Muscle of arm (tissue), 1 donor: ENCODE measurements at regions not wholly inside any gene's neighbourhood (a gene's known extent, or its start where the extent isn't known, plus 50 kb on each side); places are given as distances from the start of the nearest gene placed in this dataset.
"Not testable (repeated sequence)": the region's sequence is repeated elsewhere in the genome, so short reads cannot be mapped to it uniquely, and the experiment has no call there.

Experiments used
- DNase-seq: peaks from one replicate; pipeline ENCODE4 v3.0.0-alpha.2; 2013

- no peak for DNase-seq
Observed at GRCh38 chr18:78271790-78272189, 707.8 kb upstream of the SALL3 start.

GRCh38 chr18:78273876-78274275, 705.7 kb upstream of the SALL3 start:
- no peak for DNase-seq

- not testable (repeated sequence) for DNase-seq
Observed at GRCh38 chr18:78283425-78283824, 696.2 kb upstream of the SALL3 start.

GRCh38 chr18:78292618-78293380, 686.8 kb upstream of the SALL3 start:
- no peak for DNase-seq

- DNase-seq: no peak
Observed at GRCh38 chr18:78293540-78293939, 686.1 kb upstream of the SALL3 start.

GRCh38 chr18:78293940-78294541, 685.6 kb upstream of the SALL3 start:
- no peak for DNase-seq

GRCh38 chr18:78295262-78295661, 684.4 kb upstream of the SALL3 start:
- DNase-seq: no peak

- DNase-seq: no peak
Observed at GRCh38 chr18:78296166-78296565, 683.5 kb upstream of the SALL3 start.

- no peak for DNase-seq
Observed at GRCh38 chr18:78297048-78297447, 682.6 kb upstream of the SALL3 start.

- DNase-seq: no peak
Observed at GRCh38 chr18:78303519-78304191, 676.0 kb upstream of the SALL3 start.

GRCh38 chr18:78304192-78305164, 675.1 kb upstream of the SALL3 start:
- no peak for DNase-seq

GRCh38 chr18:78305789-78306188, 673.8 kb upstream of the SALL3 start:
- DNase-seq: no peak

GRCh38 chr18:78309307-78309706, 670.3 kb upstream of the SALL3 start:
- no peak for DNase-seq

- peak; percentile 39 for DNase-seq
Observed at GRCh38 chr18:78309924-78310323, 669.7 kb upstream of the SALL3 start.

- no peak for DNase-seq
Observed at GRCh38 chr18:78319264-78319663, 660.4 kb upstream of the SALL3 start.

- no peak for DNase-seq
Observed at GRCh38 chr18:78319961-78320360, 659.7 kb upstream of the SALL3 start.

GRCh38 chr18:78321402-78321801, 658.2 kb upstream of the SALL3 start:
- DNase-seq: no peak

- no peak for DNase-seq
Observed at GRCh38 chr18:78323453-78324197, 656.0 kb upstream of the SALL3 start.

GRCh38 chr18:78327643-78328042, 652.0 kb upstream of the SALL3 start:
- DNase-seq: no peak

GRCh38 chr18:78330766-78331165, 648.9 kb upstream of the SALL3 start:
- DNase-seq: no peak

- DNase-seq: no peak
Observed at GRCh38 chr18:78352910-78353309, 626.7 kb upstream of the SALL3 start.
